Suprapubic skin (tissue), 4 donors: ENCODE measurements at regions not wholly inside any gene's neighbourhood (a gene's known extent, or its start where the extent isn't known, plus 50 kb on each side); places are given as distances from the start of the nearest gene placed in this dataset.

Experiments
- CTCF ChIP-seq, 2 donors: fragments of 200-600 bp in 1 of 2; fragments of 450-650 bp in 1 of 2; sonication (generic) in 1 of 2; IDR thresholded peaks; one replicate each; pipeline ENCODE4 v1.5.1; 2016 to 2019; ENCODE audit warnings: antibody characterized with exemption in 2 of 2, mild to moderate bottlenecking in 1 of 2, moderate library complexity in 1 of 2
- POLR2A ChIP-seq, 2 donors: fragments of 450-650 bp; IDR thresholded peaks; one replicate each; pipeline ENCODE4 v1.6.1; 2017; ENCODE audit warnings: antibody characterized with exemption in 2 of 2, mild to moderate bottlenecking in 2 of 2, moderate library complexity in 2 of 2
- POLR2AphosphoS5 ChIP-seq, 3 donors: sonication (generic); formaldehyde crosslinking; IDR thresholded peaks; one replicate each; pipeline ENCODE4 v1.6.1; 2017; ENCODE audit warnings: antibody characterized with exemption in 3 of 3

- no peak for TF ChIP-seq CTCF (IDR thresholded peaks at IDR 0.05)
- TF ChIP-seq POLR2A (IDR thresholded peaks at IDR 0.05) = no peak
- no peak for TF ChIP-seq POLR2AphosphoS5 (IDR thresholded peaks at IDR 0.05)
Measured at GRCh38 chr5:167226386-167226785, 1065.1 kb upstream of the WWC1 start.
